Lower leg skin (tissue), 4 donors: ENCODE measurements at regions not wholly inside any gene's neighbourhood (a gene's known extent, or its start where the extent isn't known, plus 50 kb on each side); places are given as distances from the start of the nearest gene placed in this dataset.

Experiments
- DNase-seq, 2 donors: peaks; one replicate each; pipeline ENCODE4 v3.0.0-alpha.2; 2019; ENCODE audit warnings: low spot score in 2 of 2
- H3K4me3 ChIP-seq: fragments of 200-600 bp; sonication (generic); 2 replicates; pipeline ENCODE4 v1.5.1; 2017; ENCODE audit warnings: mild to moderate bottlenecking, low read depth; ENCODE audit not compliant: poor library complexity, severe bottlenecking
- CTCF ChIP-seq, 3 donors: fragments of 450-650 bp; IDR thresholded peaks; one replicate each; pipeline ENCODE4 v1.5.1; 2016; ENCODE audit warnings: antibody characterized with exemption in 3 of 3, mild to moderate bottlenecking in 3 of 3, moderate library complexity in 2 of 3
- POLR2A ChIP-seq, 2 donors: fragments of 450-650 bp; IDR thresholded peaks; one replicate each; pipeline ENCODE4 v1.6.1; 2016 to 2017; ENCODE audit warnings: antibody characterized with exemption in 2 of 2, mild to moderate bottlenecking in 1 of 2, moderate library complexity in 1 of 2
- WGBS, 2 donors: methylation state at CpG; one replicate each; pipeline ENCODE4 v1.1.5; 2018; 5-methylcytosine and 5-hydroxymethylcytosine counted together
- intact Hi-C: fragments of 100-400 bp; cut with DNase I; formaldehyde crosslinking; loops from one replicate; pipeline ENCODE4 v1.15.0; 2023; ENCODE audit warnings: low total_unique reads

GRCh38 chr7:68671046-68671445 is 927.2 kb upstream of the AUTS2 start:
- 68 to 73% methylated on average over 2 of the region's 2 CpGs for WGBS, 2 donors
- intact Hi-C loops = no loop called here

GRCh38 chr7:68671671-68672070 is 926.6 kb upstream of the AUTS2 start:
- TF ChIP-seq POLR2A (IDR thresholded peaks at IDR 0.05) = no peak
- TF ChIP-seq CTCF (IDR thresholded peaks at IDR 0.05) = no peak
- H3K4me3 ChIP-seq = no peak overlapping the region
- DNase-seq = no peak
- 81 to 86% methylated on average over 2 of the region's 2 CpGs for WGBS, 2 donors
- intact Hi-C loops = no loop called here

More at GRCh38 chr7:68671046-68671445, 927.2 kb upstream of the AUTS2 start:
- TF ChIP-seq CTCF (IDR thresholded peaks at IDR 0.05) = no peak
- no peak for TF ChIP-seq POLR2A (IDR thresholded peaks at IDR 0.05)
- no peak for DNase-seq
- H3K4me3 ChIP-seq = no peak overlapping the region

GRCh38 chr7:68674826-68675225 is 923.4 kb upstream of the AUTS2 start:
- intact Hi-C loops = no loop called here
- no peak overlapping the region for H3K4me3 ChIP-seq
- DNase-seq = no peak
- TF ChIP-seq POLR2A (IDR thresholded peaks at IDR 0.05) = no peak
- TF ChIP-seq CTCF (IDR thresholded peaks at IDR 0.05) = no peak
- 81 to 90% methylated on average over 3 of the region's 3 CpGs for WGBS, 2 donors

GRCh38 chr7:68676813-68677535 is 921.3 kb upstream of the AUTS2 start:
- H3K4me3 ChIP-seq = no peak overlapping the region
- WGBS, 2 donors = 64 to 68% methylated on average over 13 of the region's 13 CpGs
- TF ChIP-seq CTCF (IDR thresholded peaks at IDR 0.05) = no peak
- no peak for TF ChIP-seq POLR2A (IDR thresholded peaks at IDR 0.05)
- intact Hi-C loops = no loop called here
- DNase-seq = no peak

- WGBS, 2 donors = 80 to 81% methylated on average over 4 of the region's 4 CpGs
- no peak overlapping the region for H3K4me3 ChIP-seq
- no peak for DNase-seq
- no peak for TF ChIP-seq CTCF (IDR thresholded peaks at IDR 0.05)
- no peak for TF ChIP-seq POLR2A (IDR thresholded peaks at IDR 0.05)
- intact Hi-C loops = no loop called here
Measured at GRCh38 chr7:68678196-68678595, 920.1 kb upstream of the AUTS2 start.
